Hematopoietic multipotent progenitor cell (in vitro differentiated cells): ENCODE measurements at regions not wholly inside any gene's neighbourhood (a gene's known extent, or its start where the extent isn't known, plus 50 kb on each side); places are given as distances from the start of the nearest gene placed in this dataset.
"Not testable (repeated sequence)": the region's sequence is repeated elsewhere in the genome, so short reads cannot be mapped to it uniquely, and the experiment has no call there.

ENCODE experiments used
- DNase-seq, 3 donors: peaks; one replicate each; pipeline ENCODE4 v3.0.0-alpha.2; 2011 to 2015; ENCODE audit warnings: low read depth in 2 of 3, low spot score in 2 of 3

DNA sequence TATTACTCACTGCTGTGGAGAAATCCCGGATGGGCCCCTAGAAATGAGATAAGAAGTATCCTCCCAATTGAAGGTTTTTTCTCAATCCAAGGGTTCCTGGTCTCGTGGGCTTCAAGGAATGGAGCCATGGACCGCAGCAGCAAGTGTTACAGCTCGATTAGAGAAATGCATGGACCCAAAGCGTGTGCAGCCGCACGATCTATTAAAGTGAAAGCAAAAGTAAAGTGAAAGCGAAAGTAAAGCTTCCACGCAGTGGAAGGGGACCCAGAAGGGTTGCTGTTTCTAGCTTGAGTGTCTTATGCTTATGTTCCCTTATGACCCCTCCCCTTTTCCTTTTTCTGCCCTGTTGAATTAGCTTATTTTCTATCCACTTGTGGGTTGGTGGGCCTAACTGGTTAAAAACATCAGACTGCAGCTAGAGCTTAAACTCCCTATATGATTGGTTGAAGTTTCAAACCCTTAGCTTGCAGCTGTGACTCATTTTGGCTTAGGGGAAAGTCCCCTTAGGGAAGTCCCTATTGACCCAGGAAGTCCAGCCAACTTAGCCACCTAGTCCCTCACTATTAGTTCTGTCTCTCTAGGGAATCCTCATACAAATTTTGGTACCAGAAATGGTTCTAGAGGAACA is 1111.8 kb downstream of the TAF11L14 start:
- DNase-seq = peak; percentile 32 to 88 (median 74)

DNA sequence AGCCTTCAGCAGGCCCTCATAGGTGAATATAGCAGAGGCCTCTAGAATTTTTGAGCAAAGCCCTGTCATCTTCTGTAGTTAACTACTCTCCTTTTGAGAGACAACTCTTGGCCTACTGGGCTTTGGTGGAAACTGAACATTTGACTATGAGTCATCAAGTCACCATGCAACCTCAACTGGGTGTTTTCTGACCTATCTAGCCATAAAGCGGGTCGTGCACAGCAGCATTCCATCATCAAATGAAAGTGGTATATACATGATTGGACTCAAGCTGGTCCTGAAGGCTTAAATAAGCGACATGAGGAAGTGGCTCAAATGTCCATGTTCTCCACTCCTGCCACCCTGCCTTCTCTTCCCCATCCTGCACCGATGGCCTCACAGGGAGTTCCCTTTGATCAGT is 1115.5 kb downstream of the TAF11L14 start:
- no peak for DNase-seq

DNA sequence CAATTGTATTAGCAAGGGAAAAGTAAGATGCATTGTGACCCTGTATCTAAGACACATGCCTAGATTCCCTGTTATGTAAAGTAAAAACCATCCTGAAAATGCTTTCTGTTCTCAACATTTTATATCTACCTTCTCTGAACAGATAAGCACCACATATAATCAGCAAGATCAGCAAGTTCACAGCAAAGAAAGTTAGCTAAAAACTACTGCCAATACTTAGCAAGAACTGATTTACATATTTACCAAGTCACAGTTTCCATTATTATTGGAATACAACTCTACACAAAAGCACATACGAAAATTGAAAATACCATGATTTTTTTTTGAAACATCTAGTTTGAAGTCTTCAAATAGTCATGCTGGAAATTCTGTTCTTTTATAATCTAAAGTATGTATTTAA is 1118.1 kb downstream of the TAF11L14 start:
- no peak for DNase-seq

DNA sequence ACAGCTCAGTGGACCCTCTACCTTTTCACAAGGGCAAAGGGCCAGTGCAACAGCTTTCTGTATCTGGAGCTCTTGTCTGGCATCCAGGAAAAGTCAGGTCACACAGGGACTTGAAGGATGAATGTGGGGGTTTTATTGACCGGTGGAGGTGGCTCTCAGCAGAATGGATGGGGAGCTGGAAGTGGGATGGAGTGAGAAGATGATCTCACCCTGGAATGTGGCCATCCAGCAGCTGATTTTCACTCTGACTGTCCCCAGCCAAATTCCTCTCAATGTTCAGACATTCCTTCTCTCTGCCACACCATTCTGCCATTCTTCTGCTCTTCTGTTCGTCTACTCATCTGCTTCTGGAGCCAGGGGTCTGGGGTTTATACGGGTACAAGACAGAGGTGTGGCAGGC is 1119.9 kb downstream of the TAF11L14 start:
- no peak for DNase-seq

DNA sequence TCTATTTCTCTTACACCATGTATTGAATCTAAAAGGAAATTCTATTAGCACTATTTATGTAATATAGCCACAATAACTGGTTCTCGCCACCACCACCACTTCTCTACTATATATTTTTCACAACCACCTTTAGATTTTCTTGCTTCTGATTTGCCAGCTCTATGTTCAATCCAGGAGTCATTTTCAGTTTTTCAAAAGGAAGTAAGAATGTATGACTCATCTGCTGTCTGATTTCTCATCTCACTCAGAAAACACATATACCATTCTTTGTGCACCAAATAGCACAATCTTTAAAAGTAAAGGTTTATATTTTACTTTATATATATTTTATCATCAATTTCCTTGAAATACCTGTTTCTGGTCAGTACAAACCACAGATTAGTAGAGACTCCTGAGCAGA is 1127.5 kb downstream of the TAF11L14 start:
- DNase-seq = peak in 1 of 3 donors; percentile 28

DNA sequence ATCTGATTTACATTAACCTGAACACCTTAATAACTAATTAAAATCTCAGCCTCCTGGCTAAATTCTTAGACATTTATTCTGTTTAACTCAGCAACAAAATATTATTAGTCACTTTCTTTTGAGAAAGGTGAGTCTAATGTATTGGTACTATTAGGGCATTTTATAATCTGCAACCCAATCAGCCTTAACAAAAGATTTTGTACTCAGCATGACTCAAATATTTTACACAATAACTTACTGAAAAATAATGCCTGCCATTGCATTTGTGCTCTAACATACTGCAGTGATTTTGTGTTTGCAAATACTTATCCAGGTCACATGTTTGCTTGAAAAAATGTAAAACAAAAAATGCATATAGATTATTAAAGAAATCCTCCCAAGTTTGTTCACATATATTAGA is 1129.9 kb downstream of the TAF11L14 start:
- DNase-seq = no peak

DNA sequence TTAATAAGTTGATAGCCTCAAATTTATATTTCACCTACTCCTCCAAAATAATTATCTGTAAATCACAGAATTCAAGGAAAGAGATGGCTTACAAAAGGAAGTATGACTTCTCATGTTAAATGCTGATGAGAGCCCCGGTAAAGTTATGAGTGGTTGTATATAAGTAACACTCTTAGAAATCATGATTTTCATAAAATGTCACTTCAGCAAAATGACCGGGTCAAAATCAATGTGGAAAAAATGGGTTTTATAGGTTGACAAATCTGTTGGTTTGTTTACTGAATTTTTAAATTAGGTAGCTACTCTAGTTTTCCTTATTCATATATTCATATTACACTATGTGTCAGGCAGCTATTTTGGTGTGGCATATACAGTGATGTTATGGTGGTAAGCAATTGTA is 1131.0 kb downstream of the TAF11L14 start:
- DNase-seq = no peak

DNA sequence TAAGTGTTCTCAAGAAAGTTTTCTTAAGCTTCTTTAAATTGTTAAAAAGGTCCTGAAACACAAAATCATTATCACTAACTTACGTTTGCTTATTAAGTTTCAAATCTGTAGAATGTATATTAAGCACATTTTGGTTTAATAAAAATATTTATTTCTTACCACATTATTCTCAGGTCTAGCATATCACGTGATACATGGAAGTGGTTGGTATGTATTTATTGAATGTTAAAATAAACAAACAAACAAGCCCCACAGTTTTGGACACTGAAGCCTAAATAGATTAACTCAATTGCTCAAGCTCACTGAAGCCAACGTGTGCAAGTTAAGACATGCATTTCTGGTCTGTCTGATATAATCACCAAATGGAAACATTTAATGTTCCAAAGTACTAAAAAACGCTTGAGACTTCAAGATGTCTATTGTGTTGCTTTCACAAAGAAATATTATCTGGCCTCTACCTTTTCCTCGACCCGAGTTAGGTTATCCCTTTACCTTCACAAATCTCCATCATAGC is 1136.9 kb downstream of the TAF11L14 start:
- DNase-seq = no peak

DNA sequence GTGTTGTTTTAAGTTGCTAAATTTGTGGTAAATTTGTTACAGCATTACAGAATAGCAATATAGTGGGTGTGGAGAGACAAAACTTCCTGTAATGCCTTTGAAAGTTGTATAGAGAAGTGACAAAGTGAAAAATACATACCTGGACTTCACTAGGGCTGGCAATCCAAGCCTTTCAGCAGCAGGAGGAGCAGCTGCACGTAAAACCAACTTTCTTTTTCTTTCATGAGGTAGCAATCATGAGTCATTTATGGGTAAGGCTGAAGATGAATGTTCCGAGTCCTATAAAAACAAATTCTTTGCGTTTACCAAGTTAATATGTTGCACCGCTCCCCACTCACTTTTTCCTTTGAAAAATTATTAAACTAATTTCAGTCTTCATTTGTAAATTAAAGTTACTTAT is 1138.2 kb downstream of the TAF11L14 start:
- DNase-seq = peak in 2 of 3 donors; percentile 22 to 59

DNA sequence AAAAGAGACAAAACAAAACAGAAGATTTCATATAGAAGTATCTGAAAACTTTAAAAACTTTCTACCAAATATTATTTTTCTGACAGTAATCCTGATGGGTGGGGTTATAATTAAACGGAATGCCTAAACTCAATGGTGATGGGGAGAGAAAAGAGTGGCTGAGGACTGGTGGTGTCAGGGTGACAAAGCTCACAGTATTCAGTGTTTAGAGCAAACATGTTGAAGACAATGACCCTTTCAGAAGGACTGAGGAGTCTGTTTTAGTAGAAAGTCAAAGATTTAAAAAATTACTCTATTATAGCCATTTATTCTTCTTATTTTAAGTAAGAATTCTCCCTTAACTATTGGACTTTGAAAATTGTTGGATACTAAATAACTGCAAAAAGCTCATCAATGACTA is 1144.0 kb downstream of the TAF11L14 start:
- DNase-seq = no peak

DNA sequence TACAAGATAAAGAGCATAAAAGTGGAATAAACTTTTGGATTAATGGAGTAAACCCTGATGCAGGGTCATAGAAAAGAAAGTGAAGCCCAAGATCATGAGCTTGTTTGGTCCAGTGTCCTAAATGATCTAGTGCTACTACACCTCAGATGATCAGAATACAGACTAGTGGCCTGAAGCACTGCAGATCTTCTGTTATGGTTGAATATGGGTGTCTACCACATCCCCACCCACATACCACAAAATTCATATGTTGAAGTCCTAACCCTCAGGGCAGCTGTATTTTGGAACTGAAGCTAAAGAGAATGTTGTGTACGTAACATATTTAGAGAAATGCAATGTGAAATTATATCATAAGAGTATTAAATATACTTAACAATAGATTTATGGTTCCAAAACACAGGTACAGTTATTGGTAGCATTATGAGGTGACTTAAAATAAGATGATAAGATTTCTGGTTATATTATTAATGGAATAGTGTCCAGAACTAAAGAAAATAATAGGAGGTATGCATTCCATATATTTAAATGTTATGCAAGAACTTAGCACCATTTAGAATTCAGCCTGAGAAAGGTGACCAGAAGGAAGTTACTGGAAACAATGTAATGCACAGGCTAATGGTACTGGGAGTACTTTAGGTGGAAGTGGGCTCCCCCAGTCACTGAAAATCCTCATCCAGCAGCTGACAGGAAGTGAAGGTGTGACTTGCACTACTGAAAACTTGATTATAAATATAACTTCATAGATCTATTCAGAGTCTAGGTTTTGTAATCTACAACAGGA is 1155.1 kb downstream of the TAF11L14 start:
- DNase-seq = no peak

DNA sequence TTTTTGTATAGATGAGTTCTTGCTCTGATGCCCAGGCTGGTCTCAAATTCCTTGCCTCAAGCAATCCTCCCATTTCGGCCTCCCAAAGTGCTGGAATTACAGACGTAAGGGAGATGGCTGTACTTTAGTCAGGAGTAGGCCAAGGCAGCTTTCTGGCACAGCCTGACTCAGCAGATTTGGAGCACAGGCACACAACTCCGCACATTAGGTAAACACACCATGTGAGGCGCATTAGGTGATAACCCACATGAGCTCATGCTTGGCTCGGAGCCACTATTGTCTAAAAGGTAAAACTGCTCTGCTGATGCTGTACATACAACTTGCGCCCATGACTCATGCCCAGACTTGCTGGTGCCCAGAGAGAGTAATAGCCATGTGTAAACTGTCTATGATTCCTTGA is 1157.9 kb downstream of the TAF11L14 start:
- no peak for DNase-seq

DNA sequence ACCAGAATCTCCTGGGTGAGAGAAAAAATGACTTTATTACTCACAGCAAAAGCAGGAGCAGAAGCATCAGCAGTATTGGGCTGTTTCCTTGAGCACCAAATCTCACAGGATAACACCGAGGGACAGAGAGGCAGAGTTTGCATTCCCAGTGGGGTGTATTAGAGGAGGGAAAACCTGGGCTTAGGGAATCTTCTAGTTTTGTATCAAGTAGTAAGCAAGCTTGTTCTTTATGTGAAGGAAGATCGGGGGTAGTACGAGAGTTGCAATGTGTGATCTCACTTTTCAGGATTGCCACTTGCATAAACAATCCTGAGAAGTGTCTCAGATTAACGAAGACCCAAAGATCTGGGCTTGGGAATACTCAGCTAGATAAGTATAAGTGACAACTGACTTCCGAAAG is 1163.0 kb downstream of the TAF11L14 start:
- DNase-seq = no peak

DNA sequence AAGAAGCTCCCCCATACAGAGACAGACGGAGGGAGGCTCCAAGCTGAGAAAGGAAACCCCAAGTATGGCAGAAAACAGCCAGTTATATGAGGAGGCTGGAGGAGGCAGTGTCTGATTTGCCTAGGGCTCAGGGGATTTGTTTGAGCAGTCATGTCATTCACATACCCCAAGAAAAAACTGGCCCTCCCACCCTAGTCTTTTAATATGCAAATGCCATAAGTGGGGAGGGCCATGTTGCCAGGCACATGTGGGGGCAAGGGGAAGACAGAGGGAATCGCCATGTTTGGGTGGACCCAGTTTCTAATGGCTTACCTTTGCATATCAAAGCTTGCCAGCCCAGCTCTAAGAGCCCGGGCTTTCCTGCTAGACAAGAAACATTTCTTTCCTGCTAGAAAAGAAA is 1163.8 kb downstream of the TAF11L14 start:
- no peak for DNase-seq

DNA sequence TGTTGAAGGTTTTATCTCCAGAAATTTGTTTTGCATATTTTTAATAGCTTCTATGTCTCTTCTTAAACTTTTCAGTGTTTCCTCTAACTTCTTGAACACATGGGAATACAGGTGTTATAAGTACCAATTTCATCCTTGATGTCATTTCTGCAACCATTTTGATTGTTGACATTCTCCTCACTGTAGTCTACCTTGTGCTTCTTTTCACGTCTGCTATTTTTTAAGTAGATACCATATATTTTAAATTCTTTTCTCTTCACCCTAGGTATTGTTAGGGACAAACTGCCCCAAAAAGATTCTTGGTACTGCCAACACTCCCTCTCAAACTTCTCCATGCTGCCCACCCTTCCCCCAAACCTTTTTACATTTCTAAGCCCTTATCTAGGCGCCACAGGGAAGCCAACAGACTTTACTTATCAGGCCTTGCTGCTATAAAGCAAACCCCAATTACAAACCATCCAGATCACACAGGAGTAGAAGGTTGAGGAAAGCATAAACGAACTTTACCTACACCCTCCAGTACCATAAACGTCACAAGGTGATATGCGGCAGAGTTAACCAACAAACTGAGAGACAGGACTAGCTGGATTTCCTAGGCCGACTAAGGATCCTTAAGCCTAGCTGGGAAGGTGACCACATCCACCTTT is 1165.3 kb downstream of the TAF11L14 start:
- DNase-seq = no peak

DNA sequence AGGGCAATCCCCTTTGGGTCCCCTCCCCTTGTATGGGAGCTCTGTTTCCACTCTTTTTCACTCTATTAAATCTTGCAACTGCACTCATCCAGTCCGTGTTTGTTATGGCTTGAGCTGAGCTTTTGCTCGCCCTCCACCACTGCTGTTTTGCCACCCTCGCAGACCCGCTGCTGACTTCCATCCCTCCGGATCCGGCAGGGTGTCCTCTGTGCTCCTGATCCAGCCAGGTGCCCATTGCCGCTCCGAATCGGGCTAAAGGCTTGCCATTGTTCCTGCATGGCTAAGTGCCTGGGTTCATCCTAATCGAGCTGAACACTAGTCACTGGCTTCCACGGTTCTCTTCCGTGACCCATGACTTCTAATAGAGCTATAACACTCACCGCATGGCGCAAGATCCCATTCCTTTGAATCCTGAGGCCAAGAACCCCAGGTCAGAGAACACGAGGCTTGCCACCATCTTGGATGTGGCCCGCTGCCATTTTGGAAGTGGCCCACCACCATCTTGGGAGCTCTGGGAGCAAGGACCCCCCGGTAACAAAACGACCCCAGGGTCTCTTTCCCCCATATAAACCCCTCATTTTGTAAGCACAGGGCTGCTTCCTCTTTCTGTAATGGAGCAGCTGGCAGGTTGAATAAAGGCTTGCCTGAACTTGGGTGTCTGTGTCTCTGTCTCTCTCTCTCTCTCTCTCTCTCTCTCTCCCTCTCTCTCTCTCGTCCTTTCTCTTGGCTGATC is 1166.2 kb downstream of the TAF11L14 start:
- DNase-seq = no peak

DNA sequence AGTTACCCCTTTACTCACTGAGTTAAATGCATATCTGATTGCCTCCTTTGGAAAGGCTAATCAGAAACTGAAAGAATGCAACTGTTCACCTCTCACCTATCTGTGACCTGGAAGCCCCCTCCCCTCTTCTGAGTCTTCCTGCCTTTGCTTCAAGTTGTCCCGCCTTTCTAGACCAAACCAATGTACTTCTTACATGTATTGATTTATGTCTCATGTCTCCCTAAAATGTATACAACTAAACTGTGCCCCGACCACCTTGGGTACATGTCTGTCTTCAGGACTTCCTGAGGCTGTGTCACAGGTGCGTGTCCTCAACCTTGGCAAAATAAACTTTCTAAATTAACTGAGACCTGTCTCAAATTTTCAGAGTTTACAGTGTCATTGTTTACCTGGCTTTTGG is 1167.2 kb downstream of the TAF11L14 start:
- not testable (repeated sequence) for DNase-seq

DNA sequence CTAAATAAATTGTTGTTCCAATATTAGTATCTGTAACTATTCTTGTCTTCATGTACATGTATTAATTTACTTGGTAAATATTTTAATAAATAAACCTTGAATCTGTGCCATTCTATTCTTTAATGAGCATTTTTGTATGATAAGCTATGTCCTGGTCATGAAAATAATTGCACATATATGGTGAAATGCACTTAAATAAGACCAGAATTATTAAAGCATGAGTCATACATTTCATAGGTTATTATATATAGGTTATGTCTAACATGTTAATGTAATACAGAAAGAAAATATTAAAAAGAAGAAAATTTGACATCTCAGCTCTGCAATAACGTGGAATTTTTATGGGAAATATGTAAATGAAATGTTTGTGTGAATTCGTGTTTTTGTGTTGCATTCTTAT is 1168.1 kb downstream of the TAF11L14 start:
- DNase-seq = no peak

DNA sequence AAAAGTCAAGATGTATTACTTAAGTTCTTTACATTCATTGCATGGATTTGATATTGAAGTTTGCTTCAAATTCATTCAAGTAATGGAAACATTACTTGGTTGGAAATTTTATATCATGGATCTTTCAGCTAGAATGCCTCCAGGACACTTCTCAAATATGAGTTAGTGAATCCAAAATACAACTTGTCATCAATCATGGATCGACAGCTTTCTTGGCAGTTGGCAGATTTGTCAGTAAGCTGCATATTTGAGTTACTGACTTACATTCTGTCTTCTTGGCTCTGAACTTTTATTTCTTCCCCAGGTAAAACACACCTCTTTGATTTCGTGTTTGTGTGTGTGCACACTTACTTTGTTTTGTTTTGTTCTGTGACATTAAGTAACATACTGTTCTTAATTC is 1171.1 kb downstream of the TAF11L14 start:
- no peak for DNase-seq

DNA sequence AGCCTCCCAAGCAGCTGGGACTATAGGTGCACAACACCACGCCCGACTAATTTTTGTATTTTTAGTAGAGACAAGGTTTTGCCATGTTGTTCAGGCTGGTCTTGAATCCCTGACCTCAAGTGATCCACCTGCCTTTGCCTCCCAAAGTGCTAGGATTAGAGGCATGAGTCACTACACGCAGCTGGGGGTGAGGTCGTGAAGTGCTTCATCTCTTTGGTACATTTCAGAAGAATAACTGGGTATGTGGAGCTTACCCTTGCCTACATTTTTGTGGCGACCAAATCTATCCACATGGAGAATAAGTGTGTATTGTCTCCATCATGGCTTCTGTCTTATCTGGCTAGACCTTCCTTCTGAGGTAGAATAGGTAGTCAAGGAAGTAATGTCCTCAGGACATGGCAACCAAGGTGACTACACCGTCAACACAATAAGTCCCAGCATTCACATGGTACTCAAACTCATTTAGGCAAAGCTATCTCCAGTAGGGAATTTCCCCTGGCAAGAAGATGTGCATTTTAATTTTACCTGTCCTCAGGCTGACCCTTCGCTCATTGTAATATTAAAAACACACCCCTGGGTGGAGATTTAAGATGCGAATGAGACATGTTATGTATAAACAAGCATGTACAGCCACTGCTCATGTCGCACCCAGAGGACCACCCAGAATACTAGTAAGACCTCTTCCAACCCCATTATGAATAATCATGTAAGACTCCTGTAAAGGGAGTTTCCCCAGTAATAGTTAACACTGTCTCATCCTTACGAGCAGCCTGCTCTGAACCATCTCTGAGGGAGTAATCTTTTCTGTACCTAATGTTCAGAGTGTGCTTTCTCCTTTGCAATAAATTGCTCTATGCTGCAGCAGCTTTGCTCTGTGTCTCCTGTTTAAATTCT is 1173.2 kb downstream of the TAF11L14 start:
- DNase-seq = no peak
